K562 (cell line): ENCODE measurements at regions not wholly inside any gene's neighbourhood (a gene's known extent, or its start where the extent isn't known, plus 50 kb on each side); places are given as distances from the start of the nearest gene placed in this dataset.

Experiments
- NFIC ChIP-seq: fragments of 450-650 bp; IDR thresholded peaks from 2 replicates; pipeline ENCODE4 v1.6.1; 2017; ENCODE audit warnings: mild to moderate bottlenecking, inconsistent platforms
- YY1 ChIP-seq, 3 experiments: IDR thresholded peaks; 2 replicates each; pipeline ENCODE4 v1.6.1; 2011; ENCODE audit warnings: low read length in 2 of 3, mild to moderate bottlenecking in 2 of 3, moderate library complexity in 2 of 3, borderline replicate concordance in 1 of 3, control low read depth in 1 of 3, low read depth in 1 of 3; ENCODE audit not compliant: insufficient read depth in 3 of 3, insufficient replicate concordance in 2 of 3, control insufficient read depth in 1 of 3, insufficient read length in 1 of 3; ENCODE audit errors: extremely low read depth in 1 of 3
- ZBTB49 ChIP-seq: sonication (generic); formaldehyde crosslinking; IDR thresholded peaks from 2 replicates; pipeline ENCODE4 v1.8.0; 2022; ENCODE audit warnings: missing genetic modification reagents, mild to moderate bottlenecking, borderline replicate concordance

- no peak for TF ChIP-seq YY1 (IDR thresholded peaks at IDR 0.05; ENCODE audit: borderline replicate concordance in 1 of 3, control insufficient read depth in 1 of 3, extremely low read depth in 1 of 3, insufficient read depth in 3 of 3, insufficient read length in 1 of 3, insufficient replicate concordance in 2 of 3, low read depth in 1 of 3, low read length in 2 of 3)
- TF ChIP-seq ZBTB49 (CRISPR knock-in tag), result no peak
- no peak for TF ChIP-seq NFIC
Observed at GRCh38 chr11:128052912-128053641, 534.3 kb downstream of the ETS1 start.
